HepG2 (cell line): ENCODE measurements at regions not wholly inside any gene's neighbourhood (a gene's known extent, or its start where the extent isn't known, plus 50 kb on each side); places are given as distances from the start of the nearest gene placed in this dataset.
A peak's percentile ranks its signal among the peaks of the same experiment; 100 is the strongest.

Experiments
- ATAC-seq: fragments of 200-7000 bp; cut with Tn5 transposase; 3 replicates; pipeline ENCODE4 v1.9.1; 2020; ENCODE audit warnings: mild to moderate bottlenecking, moderate library complexity
- BruUV-seq: library from RNA; stranded (reverse); fragments of 400-500 nt; replicated peaks from 2 replicates; lab custom pipeline; 2021; lab: Mats Ljungman, UMichigan
- CTCF ChIA-PET: fragments of 300-600 bp; formaldehyde crosslinking; extraction: SDS; loops from one replicate; lab custom pipeline; 2021; ENCODE audit warnings: low total read pairs, inconsistent platforms, low intra/inter-chr PET ratio; lab: Yijun Ruan, JAX
- POLR2A ChIA-PET: fragments of 350-600 bp; sonication (Branson Sonifier 250); formaldehyde crosslinking; loops from one replicate; lab custom pipeline; 2020; ENCODE audit warnings: antibody characterized with exemption, inconsistent platforms; lab: Yijun Ruan, JAX
- DNase-seq: peaks from one replicate; pipeline ENCODE4 v3.0.0-alpha.2; 2015; ENCODE audit warnings: low spot score
- FAIRE-seq: peaks from 3 replicates; lab custom pipeline; 2011; peaks lifted over from hg19 to GRCh38; lab: Jason Lieb, UNC
- H2AFZ ChIP-seq: one replicate; pipeline ENCODE4 v1.6.1; 2011; ENCODE audit warnings: low read length, inconsistent platforms
- H3K27ac ChIP-seq: fragments of 300-600 bp; 3 replicates; pipeline ENCODE4 v1.8.0; 2011; ENCODE audit warnings: mixed run types, mild to moderate bottlenecking, mixed read lengths, low read length, inconsistent platforms; ENCODE audit not compliant: insufficient read depth; ENCODE audit errors: extremely low read length
- H3K27me3 ChIP-seq, 2 experiments: fragments of 200-600 bp in 1 of 2; 2 replicates in 1 of 2; 3 replicates in 1 of 2; pipeline versions ENCODE4 v1.6.0 to v1.8.0; 2011; ENCODE audit warnings: low read length in 2 of 2, mild to moderate bottlenecking in 2 of 2, moderate library complexity in 2 of 2, inconsistent platforms in 1 of 2; ENCODE audit not compliant: insufficient read depth in 2 of 2, control insufficient read depth in 1 of 2
- H3K36me3 ChIP-seq, 2 experiments: fragments of 200-600 bp in 1 of 2; replicated peaks in 1 of 2; 2 replicates in 1 of 2; 3 replicates in 1 of 2; pipeline versions ENCODE4 v1.5.1 to v1.8.0; 2011; ENCODE audit warnings: low read length in 2 of 2, inconsistent platforms in 1 of 2; ENCODE audit not compliant: insufficient read depth in 2 of 2, control insufficient read depth in 1 of 2
- H3K4me1 ChIP-seq: 2 replicates; pipeline ENCODE4 v1.5.1; 2012; ENCODE audit warnings: low read length, inconsistent platforms; ENCODE audit not compliant: insufficient read depth
- H3K4me2 ChIP-seq: 2 replicates; pipeline ENCODE4 v1.6.0; 2011; ENCODE audit warnings: low read depth, low read length, inconsistent platforms
- H3K4me3 ChIP-seq, 3 experiments: fragments of 200-600 bp in 1 of 3; sonication (generic), shearing (Covaris generic) in 1 of 3; replicated peaks in 1 of 3; 2 replicates each; pipeline ENCODE4 v1.5.1; 2011 to 2016; ENCODE audit warnings: low read length in 3 of 3, inconsistent platforms in 2 of 3, low read depth in 2 of 3, mild to moderate bottlenecking in 2 of 3, control low read depth in 1 of 3, mixed read lengths in 1 of 3; ENCODE audit not compliant: insufficient read depth in 1 of 3
- H3K79me2 ChIP-seq: one replicate; pipeline ENCODE4 v1.6.1; 2011; ENCODE audit warnings: low read length, inconsistent platforms; ENCODE audit not compliant: insufficient read depth
- H3K9ac ChIP-seq: 2 replicates; pipeline ENCODE4 v1.6.0; 2011; ENCODE audit warnings: mild to moderate bottlenecking, low read depth, low read length, inconsistent platforms; ENCODE audit not compliant: insufficient read depth
- H3K9me3 ChIP-seq: 2 replicates; pipeline ENCODE4 v1.5.1; 2012; ENCODE audit warnings: mild to moderate bottlenecking, low read length
- H4K20me1 ChIP-seq: 2 replicates; pipeline ENCODE4 v1.6.0; 2011; ENCODE audit warnings: inconsistent platforms, mild to moderate bottlenecking, low read length, moderate library complexity; ENCODE audit not compliant: insufficient read depth
- FOSL2 ChIP-seq: sonication (generic); formaldehyde crosslinking; IDR thresholded peaks from 2 replicates; pipeline ENCODE4 v1.4.0; 2020; ENCODE audit warnings: missing genetic modification reagents
- WGBS: methylation state at CpG from one replicate; pipeline ENCODE4 v1.1.6; 2017; ENCODE audit warnings: low lambda C conversion rate; 5-methylcytosine and 5-hydroxymethylcytosine counted together
- in situ Hi-C: cut with HindIII; loops from 2 replicates; pipeline ENCODE4 v1.10.0; 2017; ENCODE audit warnings: low pct_unique_long_range_greater_than_20kb; ENCODE audit not compliant: extremely low pct_ligation_motif_present
- intact Hi-C: fragments of 100-400 bp; cut with micrococcal nuclease; formaldehyde crosslinking; loops from one replicate; pipeline ENCODE4 v1.10.0; 2022; ENCODE audit not compliant: unreplicated experiment
- TF ChIP-seq, protein P1 (sequence below): sonication (generic); formaldehyde crosslinking; IDR thresholded peaks from 2 replicates; pipeline ENCODE4 v1.5.0; 2020; ENCODE audit warnings: mild to moderate bottlenecking, missing genetic modification reagents
- TF ChIP-seq, protein P2 (sequence below): sonication (generic); formaldehyde crosslinking; conservative IDR thresholded peaks from 2 replicates; pipeline ENCODE4 v1.5.0; 2020; ENCODE audit warnings: missing genetic modification reagents

DNA sequence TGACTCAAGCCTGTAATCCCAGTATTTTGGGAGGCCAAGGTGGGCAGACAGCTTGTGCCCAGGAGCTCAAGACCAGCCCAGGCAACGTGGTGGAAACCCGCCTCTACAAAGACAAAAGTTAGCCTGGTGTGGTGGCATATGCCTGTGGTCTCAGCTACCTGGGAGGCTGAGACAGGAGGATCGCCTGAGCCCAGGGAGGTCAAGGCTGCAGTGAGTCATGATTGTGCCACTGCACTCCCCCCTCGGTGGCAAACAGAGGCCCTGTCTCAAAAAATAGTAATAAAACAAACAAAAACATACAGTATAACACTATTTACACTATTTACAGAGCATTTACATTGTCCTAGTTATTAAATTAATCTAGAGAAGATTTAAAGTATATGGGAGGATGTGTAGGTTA, 56.0 kb upstream of the PIM1 start:
- H3K9ac ChIP-seq = no peak overlapping the region
- ChIA-PET CTCF (no interaction called here), POLR2A (interaction anchor here (1.8 to 6.9 kb wide), 2 partner anchors 16 to 23 kb away, joined by 6 to 172 read pairs; no protein-coding TSS in a partner anchor)

More for the DNA sequence above, 56.0 kb upstream of the PIM1 start:
- FAIRE-seq = no peak
- in situ Hi-C loops = no loop called here
- no peak for DNase-seq
- Histone ChIP-seq H3K27ac (no peak overlapping the region), H3K79me2 (no peaks in the 10 kb centered on the region), H3K36me3 (no peaks in the 10 kb centered on the region), H3K4me3 (no peak overlapping the region), H3K4me2 (no peak overlapping the region), H2AFZ (no peak overlapping the region), H3K27me3 (no peaks in the 10 kb centered on the region), H3K9me3 (no peaks in the 10 kb centered on the region), H3K4me1 (peaks cover 60% of the 10 kb centered on the region), H4K20me1 (no peaks in the 10 kb centered on the region)
- BruUV-seq = no TSS peak
- 83% methylated on average over 4 of the region's 4 CpGs for WGBS
- intact Hi-C loops = no loop called here
- ATAC-seq = no peak
- TF ChIP-seq, protein P1, sequence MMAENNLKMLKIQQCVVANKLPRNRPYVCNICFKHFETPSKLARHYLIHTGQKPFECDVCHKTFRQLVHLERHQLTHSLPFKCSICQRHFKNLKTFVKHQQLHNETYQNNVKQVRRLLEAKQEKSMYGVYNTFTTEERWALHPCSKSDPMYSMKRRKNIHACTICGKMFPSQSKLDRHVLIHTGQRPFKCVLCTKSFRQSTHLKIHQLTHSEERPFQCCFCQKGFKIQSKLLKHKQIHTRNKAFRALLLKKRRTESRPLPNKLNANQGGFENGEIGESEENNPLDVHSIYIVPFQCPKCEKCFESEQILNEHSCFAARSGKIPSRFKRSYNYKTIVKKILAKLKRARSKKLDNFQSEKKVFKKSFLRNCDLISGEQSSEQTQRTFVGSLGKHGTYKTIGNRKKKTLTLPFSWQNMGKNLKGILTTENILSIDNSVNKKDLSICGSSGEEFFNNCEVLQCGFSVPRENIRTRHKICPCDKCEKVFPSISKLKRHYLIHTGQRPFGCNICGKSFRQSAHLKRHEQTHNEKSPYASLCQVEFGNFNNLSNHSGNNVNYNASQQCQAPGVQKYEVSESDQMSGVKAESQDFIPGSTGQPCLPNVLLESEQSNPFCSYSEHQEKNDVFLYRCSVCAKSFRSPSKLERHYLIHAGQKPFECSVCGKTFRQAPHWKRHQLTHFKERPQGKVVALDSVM (CRISPR knock-in tag) = peak; percentile 96
- TF ChIP-seq, protein P2, sequence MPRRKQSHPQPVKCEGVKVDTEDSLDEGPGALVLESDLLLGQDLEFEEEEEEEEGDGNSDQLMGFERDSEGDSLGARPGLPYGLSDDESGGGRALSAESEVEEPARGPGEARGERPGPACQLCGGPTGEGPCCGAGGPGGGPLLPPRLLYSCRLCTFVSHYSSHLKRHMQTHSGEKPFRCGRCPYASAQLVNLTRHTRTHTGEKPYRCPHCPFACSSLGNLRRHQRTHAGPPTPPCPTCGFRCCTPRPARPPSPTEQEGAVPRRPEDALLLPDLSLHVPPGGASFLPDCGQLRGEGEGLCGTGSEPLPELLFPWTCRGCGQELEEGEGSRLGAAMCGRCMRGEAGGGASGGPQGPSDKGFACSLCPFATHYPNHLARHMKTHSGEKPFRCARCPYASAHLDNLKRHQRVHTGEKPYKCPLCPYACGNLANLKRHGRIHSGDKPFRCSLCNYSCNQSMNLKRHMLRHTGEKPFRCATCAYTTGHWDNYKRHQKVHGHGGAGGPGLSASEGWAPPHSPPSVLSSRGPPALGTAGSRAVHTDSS = no peak
- peak; percentile 75 for TF ChIP-seq FOSL2 (CRISPR knock-in tag)
